ENCODE measurements at regions not wholly inside any gene's neighbourhood (a gene's known extent, or its start where the extent isn't known, plus 50 kb on each side); places are given as distances from the start of the nearest gene placed in this dataset.

DNA sequence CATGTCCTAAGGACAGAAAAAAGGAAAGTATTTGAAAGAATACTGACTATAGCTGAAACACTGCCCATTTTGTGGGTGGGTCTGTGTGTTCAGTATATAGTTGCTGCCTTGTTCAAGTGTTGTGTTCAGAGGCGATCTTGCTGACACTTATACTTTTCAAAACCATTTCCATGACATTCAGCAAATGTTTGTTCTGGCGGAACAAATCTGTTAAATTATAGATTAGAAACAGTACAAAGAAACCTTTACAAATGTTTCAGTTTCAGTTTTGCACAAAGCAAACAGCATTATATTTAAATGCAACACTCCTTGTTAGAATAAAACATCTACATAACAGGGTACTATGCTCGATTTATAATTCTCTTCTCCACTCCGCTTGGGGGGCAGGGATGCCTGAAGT, 2276.3 kb downstream of the MAT2B start:
- BruUV-seq (replicated peaks): no TSS peak
- Histone ChIP-seq H4K20me1 (ENCODE audit: insufficient read depth, low read length) (no peaks in the 10 kb centered on the region), H3K79me2 (ENCODE audit: insufficient read depth, low read length) (no peaks in the 10 kb centered on the region), H3K27ac (ENCODE audit: extremely low read length, insufficient read depth, low read length) (no peak overlapping the region), H2AFZ (ENCODE audit: low read length) (no peak overlapping the region), H3K36me3 (replicated peaks in 1 of 2; ENCODE audit: control insufficient read depth in 1 of 2, insufficient read depth in 2 of 2, low read length in 2 of 2) (no peaks in the 10 kb centered on the region), H3K27me3 (ENCODE audit: control insufficient read depth in 1 of 2, insufficient read depth in 2 of 2, low read length in 2 of 2) (no peaks in the 10 kb centered on the region), H3K4me1 (ENCODE audit: insufficient read depth, low read length) (no peaks in the 10 kb centered on the region), H3K9ac (ENCODE audit: insufficient read depth, low read depth, low read length) (no peak overlapping the region), H3K9me3 (ENCODE audit: low read length) (peaks cover 80% of the 10 kb centered on the region), H3K4me3 (replicated peaks in 1 of 3; ENCODE audit: insufficient read depth in 1 of 3, low read depth in 2 of 3, low read length in 3 of 3) (no peak overlapping the region), H3K4me2 (ENCODE audit: low read depth, low read length) (no peak overlapping the region)
- in situ Hi-C loops (cut with HindIII; ENCODE audit: extremely low pct_ligation_motif_present, low pct_unique_long_range_greater_than_20kb) (no loop called here), intact Hi-C loops (cut with micrococcal nuclease; ENCODE audit: unreplicated experiment) (no loop called here)
- WGBS (ENCODE audit: low lambda C conversion rate): 12% methylated on average over 4 of the region's 4 CpGs
- DNase-seq (ENCODE audit: low spot score) (no peak), FAIRE-seq (no peak), ATAC-seq (no peak)
- TF ChIP-seq, protein P1, sequence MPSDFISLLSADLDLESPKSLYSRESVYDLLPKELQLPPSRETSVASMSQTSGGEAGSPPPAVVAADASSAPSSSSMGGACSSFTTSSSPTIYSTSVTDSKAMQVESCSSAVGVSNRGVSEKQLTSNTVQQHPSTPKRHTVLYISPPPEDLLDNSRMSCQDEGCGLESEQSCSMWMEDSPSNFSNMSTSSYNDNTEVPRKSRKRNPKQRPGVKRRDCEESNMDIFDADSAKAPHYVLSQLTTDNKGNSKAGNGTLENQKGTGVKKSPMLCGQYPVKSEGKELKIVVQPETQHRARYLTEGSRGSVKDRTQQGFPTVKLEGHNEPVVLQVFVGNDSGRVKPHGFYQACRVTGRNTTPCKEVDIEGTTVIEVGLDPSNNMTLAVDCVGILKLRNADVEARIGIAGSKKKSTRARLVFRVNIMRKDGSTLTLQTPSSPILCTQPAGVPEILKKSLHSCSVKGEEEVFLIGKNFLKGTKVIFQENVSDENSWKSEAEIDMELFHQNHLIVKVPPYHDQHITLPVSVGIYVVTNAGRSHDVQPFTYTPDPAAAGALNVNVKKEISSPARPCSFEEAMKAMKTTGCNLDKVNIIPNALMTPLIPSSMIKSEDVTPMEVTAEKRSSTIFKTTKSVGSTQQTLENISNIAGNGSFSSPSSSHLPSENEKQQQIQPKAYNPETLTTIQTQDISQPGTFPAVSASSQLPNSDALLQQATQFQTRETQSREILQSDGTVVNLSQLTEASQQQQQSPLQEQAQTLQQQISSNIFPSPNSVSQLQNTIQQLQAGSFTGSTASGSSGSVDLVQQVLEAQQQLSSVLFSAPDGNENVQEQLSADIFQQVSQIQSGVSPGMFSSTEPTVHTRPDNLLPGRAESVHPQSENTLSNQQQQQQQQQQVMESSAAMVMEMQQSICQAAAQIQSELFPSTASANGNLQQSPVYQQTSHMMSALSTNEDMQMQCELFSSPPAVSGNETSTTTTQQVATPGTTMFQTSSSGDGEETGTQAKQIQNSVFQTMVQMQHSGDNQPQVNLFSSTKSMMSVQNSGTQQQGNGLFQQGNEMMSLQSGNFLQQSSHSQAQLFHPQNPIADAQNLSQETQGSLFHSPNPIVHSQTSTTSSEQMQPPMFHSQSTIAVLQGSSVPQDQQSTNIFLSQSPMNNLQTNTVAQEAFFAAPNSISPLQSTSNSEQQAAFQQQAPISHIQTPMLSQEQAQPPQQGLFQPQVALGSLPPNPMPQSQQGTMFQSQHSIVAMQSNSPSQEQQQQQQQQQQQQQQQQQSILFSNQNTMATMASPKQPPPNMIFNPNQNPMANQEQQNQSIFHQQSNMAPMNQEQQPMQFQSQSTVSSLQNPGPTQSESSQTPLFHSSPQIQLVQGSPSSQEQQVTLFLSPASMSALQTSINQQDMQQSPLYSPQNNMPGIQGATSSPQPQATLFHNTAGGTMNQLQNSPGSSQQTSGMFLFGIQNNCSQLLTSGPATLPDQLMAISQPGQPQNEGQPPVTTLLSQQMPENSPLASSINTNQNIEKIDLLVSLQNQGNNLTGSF (CRISPR knock-in tag; IDR thresholded peaks at IDR 0.05): no peak
- TF ChIP-seq TEAD2 (CRISPR knock-in tag; IDR thresholded peaks at IDR 0.05): no peak
- TF ChIP-seq SNAPC2 (CRISPR knock-in tag; IDR thresholded peaks at IDR 0.05): no peak
- no peak for TF ChIP-seq CAMTA2 (CRISPR knock-in tag; IDR thresholded peaks at IDR 0.05; ENCODE audit: borderline replicate concordance)
- no peak for TF ChIP-seq ATF7-NPFF (CRISPR knock-in tag; IDR thresholded peaks at IDR 0.05; ENCODE audit: low read depth)
- TF ChIP-seq, protein P2, sequence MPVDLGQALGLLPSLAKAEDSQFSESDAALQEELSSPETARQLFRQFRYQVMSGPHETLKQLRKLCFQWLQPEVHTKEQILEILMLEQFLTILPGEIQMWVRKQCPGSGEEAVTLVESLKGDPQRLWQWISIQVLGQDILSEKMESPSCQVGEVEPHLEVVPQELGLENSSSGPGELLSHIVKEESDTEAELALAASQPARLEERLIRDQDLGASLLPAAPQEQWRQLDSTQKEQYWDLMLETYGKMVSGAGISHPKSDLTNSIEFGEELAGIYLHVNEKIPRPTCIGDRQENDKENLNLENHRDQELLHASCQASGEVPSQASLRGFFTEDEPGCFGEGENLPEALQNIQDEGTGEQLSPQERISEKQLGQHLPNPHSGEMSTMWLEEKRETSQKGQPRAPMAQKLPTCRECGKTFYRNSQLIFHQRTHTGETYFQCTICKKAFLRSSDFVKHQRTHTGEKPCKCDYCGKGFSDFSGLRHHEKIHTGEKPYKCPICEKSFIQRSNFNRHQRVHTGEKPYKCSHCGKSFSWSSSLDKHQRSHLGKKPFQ (CRISPR knock-in tag; IDR thresholded peaks at IDR 0.05; ENCODE audit: insufficient replicate concordance): no peak
- TF ChIP-seq NR3C1 (CRISPR knock-in tag; IDR thresholded peaks at IDR 0.05): no peak
- ChIA-PET POLR2A (no interaction called here), CTCF (ENCODE audit: low intra/inter-chr PET ratio, low total read pairs) (no interaction called here)
